SK-N-SH (cell line): ENCODE measurements at regions not wholly inside any gene's neighbourhood (a gene's known extent, or its start where the extent isn't known, plus 50 kb on each side); places are given as distances from the start of the nearest gene placed in this dataset.

Experiments used
- CTCF ChIP-seq: fragments of 200-600 bp; sonication (generic); IDR thresholded peaks from 2 replicates; pipeline ENCODE4 v1.6.1; 2017; ENCODE audit warnings: antibody characterized with exemption, mild to moderate bottlenecking, moderate library complexity
- EP300 ChIP-seq, 2 experiments: IDR thresholded peaks; 2 replicates each; pipeline versions ENCODE4 v1.4.0 to v1.6.1; 2012; ENCODE audit warnings: borderline replicate concordance in 1 of 2, low read depth in 1 of 2, low read length in 1 of 2
- EZH2phosphoT487 ChIP-seq: fragments of 200-600 bp; sonication (generic); IDR thresholded peaks from 2 replicates; pipeline ENCODE4 v1.6.1; 2017; ENCODE audit warnings: low read depth, mixed run types, mild to moderate bottlenecking, antibody characterized with exemption, moderate library complexity, borderline replicate concordance
- FOXM1 ChIP-seq: IDR thresholded peaks from 2 replicates; pipeline ENCODE4 v1.4.0; 2012; ENCODE audit warnings: low read depth, mild to moderate bottlenecking
- POLR2AphosphoS5 ChIP-seq: IDR thresholded peaks from 2 replicates; pipeline ENCODE4 v1.6.1; 2012; ENCODE audit warnings: low read depth, low read length
- TF ChIP-seq, protein P1 (sequence below): IDR thresholded peaks from 2 replicates; pipeline ENCODE4 v1.4.0; 2012; ENCODE audit warnings: low read depth
- TF ChIP-seq, protein P2 (sequence below): IDR thresholded peaks from 2 replicates; pipeline ENCODE4; 2012
- TF ChIP-seq, protein P3 (sequence below): fragments of 150-350 bp; IDR thresholded peaks from 2 replicates; pipeline ENCODE4 v1.6.1; 2016; ENCODE audit warnings: mild to moderate bottlenecking, low read depth, low read length

- no peak for TF ChIP-seq CTCF
- TF ChIP-seq EP300 (IDR thresholded peaks at IDR 0.05; ENCODE audit: borderline replicate concordance in 1 of 2, low read depth in 1 of 2, low read length in 1 of 2), result no peak
- TF ChIP-seq, protein P1, sequence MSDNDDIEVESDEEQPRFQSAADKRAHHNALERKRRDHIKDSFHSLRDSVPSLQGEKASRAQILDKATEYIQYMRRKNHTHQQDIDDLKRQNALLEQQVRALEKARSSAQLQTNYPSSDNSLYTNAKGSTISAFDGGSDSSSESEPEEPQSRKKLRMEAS, result no peak
- TF ChIP-seq POLR2AphosphoS5, result no peak
- no peak for TF ChIP-seq EZH2phosphoT487
- TF ChIP-seq FOXM1, result no peak
- TF ChIP-seq, protein P2, sequence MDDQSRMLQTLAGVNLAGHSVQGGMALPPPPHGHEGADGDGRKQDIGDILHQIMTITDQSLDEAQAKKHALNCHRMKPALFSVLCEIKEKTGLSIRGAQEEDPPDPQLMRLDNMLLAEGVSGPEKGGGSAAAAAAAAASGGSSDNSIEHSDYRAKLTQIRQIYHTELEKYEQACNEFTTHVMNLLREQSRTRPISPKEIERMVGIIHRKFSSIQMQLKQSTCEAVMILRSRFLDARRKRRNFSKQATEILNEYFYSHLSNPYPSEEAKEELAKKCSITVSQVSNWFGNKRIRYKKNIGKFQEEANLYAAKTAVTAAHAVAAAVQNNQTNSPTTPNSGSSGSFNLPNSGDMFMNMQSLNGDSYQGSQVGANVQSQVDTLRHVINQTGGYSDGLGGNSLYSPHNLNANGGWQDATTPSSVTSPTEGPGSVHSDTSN, result no peak
- TF ChIP-seq, protein P3, sequence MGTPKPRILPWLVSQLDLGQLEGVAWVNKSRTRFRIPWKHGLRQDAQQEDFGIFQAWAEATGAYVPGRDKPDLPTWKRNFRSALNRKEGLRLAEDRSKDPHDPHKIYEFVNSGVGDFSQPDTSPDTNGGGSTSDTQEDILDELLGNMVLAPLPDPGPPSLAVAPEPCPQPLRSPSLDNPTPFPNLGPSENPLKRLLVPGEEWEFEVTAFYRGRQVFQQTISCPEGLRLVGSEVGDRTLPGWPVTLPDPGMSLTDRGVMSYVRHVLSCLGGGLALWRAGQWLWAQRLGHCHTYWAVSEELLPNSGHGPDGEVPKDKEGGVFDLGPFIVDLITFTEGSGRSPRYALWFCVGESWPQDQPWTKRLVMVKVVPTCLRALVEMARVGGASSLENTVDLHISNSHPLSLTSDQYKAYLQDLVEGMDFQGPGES, result no peak
Observed at GRCh38 chr3:31404871-31405270, 127.9 kb upstream of the STT3B start.
